Stimulated activated CD8-positive, alpha-beta memory T cell treated with anti-CD3 and anti-CD28 coated beads, Interleukin-15, amount 100 ng/mL, for 1 hour (primary cell): ENCODE measurements at regions not wholly inside any gene's neighbourhood (a gene's known extent, or its start where the extent isn't known, plus 50 kb on each side); places are given as distances from the start of the nearest gene placed in this dataset.
"Not testable (repeated sequence)": the region's sequence is repeated elsewhere in the genome, so short reads cannot be mapped to it uniquely, and the experiment has no call there.

ENCODE experiments used
- DNase-seq: peaks from one replicate; pipeline ENCODE4 v3.0.0-alpha.2; 2020; ENCODE audit warnings: low read depth

- no peak for DNase-seq
These were observed 259.2 kb downstream of the OSR1 start for GRCh38 chr2:19099181-19099580.

GRCh38 chr2:19098467-19099160 is 259.8 kb downstream of the OSR1 start:
- DNase-seq: no peak

DNA sequence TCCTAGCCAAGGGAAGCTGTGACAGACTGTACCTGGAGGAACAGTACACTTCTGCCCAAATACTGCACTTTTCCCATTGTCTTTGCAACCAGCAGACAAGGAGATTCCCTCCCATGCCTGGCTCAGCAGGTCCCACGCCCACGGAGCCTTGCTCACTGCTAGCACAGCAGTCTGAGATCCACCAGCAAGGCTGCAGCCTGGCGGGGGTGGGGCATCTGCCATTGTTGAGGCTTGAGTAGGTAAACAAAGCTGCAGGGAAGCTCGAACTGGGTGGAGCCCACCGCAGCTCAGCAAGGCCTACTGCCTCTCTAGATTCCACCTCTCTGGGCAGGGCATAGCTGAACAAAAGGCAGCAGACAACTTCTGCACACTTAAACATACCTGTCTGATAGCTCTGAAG is 268.9 kb downstream of the OSR1 start:
- not testable (repeated sequence) for DNase-seq

- no peak for DNase-seq
These were observed 272.2 kb downstream of the OSR1 start for GRCh38 chr2:19086231-19086651.

DNA sequence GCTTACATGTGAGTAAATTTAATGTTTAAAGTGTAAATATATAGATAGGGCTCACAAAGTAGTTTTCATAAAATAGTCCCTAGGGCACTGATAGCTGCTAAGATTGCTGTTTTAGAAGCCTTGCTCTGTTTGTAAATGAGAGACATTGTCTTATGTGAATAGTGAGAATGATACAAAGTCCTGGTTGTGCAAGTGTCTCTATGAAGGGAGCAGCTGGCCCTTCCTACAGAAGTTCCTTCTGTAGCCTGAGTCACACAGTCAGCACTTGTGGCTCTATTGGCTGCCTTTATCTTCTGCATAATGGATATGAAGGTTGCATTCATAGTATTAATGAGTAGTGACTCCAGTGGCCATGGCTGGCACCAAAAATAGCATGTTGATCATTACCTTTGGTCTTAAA is 279.7 kb downstream of the OSR1 start:
- no peak for DNase-seq

GRCh38 chr2:19073522-19073921 is 284.9 kb downstream of the OSR1 start:
- no peak for DNase-seq

- no peak for DNase-seq
These were observed 286.3 kb downstream of the OSR1 start for GRCh38 chr2:19072161-19072560.

DNA sequence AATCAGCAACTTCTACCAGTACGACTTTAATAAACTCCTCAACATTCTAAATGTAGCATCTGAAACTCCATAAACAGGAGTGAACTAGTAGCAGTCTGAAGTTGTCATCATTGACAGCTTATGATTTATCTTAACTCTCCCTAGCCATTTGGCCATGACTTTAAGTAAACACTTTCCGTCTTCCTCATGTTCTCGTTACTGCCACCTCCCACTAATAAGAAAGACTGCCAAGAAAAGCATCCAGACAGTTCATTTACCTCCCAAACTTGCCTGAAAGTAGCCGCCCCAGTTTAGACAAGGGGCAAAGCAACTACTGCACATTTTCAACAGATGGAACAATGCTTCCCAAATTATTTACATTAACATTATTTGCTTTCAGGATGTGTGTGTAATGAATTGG is 287.5 kb downstream of the OSR1 start:
- no peak for DNase-seq

- no peak for DNase-seq
These were observed 290.2 kb downstream of the OSR1 start for GRCh38 chr2:19068206-19068605.

DNA sequence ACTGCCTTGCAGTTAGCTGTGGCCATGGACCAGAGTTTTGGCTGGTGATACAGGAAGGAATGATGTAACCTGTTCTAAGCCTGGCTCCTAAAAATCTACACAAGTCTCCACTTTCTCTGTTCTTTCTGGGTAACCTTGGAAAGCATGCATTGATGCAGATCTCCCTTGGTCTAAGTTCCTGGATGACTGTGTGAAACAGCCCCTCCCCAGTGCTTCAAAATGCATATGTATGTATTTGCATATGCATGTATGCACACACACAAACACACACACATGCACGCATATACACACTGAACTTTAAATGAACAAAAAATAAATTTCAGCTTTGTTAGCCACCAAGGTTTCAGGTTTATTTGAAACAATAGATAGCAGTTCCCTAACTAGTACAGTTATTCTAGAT is 296.1 kb downstream of the OSR1 start:
- no peak for DNase-seq

GRCh38 chr2:19059076-19059475 is 299.3 kb downstream of the OSR1 start:
- DNase-seq: no peak

DNA sequence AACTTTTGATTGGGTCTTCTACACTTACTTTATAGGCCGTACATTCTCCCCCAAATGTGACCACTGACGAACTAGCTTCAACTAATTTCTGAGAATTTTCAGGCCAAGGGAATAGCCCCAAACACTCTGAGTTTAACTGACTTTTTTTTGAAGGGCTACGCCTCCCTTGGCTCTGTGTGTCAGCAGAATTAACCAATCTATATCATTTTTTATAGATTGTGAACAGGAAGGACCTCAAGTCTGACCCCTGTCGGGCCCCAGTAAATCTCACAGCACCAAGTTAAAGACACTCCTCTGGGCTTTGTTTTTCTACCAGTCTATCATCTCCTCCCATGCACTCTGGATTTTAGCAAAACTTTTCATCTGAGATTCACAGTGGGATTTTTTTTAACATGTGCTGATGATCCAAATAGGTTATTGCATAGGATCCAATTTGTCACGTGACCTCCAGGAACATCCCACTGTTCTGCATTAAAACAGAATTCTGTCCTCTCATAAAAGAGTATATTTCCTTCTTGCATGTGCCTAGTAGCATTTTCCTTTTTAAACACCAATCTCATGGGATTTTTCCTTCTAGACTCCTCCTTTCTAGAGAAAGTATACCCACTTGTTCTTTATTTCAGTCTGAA is 307.1 kb downstream of the OSR1 start:
- DNase-seq: no peak

DNA sequence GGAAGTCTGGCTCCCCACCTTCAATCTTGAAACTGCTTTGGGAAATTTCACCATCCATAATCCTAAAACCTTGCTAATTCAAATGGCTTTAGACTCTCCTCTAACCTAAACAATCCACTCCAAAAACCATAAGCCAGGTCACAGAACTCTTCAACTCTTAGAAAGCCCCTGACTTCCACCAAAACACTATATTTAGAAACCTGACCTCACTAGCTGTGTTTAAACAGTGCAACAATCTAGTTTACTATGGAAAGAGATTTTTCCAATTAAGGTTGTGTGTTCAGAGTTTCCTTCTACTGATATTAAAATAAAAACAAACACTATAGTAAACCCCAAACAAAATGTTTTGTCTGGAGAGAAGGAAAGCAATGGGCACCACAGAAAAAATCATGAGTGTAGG is 308.1 kb downstream of the OSR1 start:
- no peak for DNase-seq

DNA sequence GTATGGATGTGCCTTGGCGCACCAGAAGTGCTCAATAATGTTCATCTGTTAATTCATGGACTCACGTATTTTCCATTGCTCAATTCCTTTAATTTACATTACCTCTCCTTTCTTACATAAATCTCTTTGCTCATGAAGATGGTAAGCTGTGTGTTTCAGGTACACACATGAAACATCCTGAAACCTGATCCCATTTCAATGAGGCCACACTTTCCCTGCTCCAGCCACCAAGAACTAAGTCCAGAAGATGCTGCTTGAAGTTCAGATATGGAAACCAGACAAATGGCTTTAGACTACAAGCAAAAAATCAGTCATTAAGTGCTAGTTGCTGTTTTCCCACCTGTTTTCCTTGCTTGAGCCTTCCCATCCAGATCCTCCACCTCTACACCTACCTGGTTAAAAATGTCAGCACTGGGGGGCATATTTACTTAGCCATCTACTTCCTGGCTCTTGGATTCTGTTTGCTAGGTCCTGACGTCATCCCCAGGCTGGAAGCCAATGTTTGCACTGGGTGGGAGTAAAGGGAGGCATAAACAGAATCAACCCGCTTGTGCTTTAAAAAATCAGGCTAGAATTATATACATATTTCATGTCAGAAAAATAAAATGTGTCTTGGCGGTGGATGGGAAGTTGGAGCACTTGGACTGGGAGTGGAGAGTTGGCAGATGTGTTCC is 309.7 kb downstream of the OSR1 start:
- no peak for DNase-seq

DNA sequence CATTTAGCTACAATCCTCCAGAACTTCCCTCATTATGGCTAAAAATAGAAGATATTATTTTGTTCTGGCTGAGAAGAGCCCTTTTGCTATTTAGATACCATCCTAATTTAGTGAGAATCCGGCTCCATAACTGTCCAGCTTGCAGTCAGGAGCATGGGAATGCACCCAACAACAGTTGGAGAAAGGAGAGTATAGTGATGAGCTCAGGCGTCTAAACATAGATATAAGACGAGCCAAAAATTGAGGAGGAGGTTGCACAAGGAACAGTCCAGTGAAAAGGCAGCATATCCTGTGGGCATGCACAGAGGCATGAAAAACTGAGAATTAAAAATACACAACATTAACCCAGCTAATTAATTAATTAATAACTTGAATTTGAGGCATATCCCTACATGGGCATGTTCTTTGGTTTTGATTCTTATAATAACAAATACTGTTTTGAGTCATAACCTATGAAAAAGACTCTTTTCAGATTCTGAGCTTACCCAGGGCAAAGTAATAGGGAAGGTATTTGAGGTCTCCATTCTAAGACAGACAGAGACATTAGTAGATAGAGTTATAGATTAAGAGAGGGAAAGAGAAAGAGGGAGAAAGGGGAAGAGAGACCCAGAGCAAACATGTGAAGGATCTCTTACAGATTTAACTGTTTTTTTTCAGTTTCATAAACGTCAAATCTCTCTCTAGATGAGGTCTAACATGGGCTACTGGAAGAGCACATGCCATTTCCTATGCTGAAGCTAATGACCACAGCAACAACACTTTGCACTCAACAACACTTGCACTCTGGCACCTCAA is 311.2 kb downstream of the OSR1 start:
- DNase-seq: no peak

DNA sequence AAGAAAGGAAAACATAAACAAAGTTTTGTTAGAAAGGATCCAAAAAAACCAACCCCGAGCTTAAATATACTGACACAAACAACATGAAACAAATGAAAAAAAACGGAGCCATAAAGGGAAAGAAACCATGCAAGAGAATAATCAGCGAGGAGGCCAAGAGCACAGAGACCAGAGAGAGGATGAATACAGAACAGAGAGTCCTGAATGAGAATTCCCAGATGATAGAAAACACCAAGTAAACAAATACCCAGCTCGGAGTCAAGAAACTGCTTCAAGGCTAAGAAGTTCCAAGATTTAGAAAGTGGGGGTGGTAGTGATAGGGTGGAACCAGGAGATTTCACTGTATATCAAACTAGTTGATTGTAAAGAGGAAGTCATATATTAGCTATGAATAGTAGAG is 313.3 kb downstream of the OSR1 start:
- DNase-seq: no peak

GRCh38 chr2:19043893-19044292 is 314.5 kb downstream of the OSR1 start:
- no peak for DNase-seq

GRCh38 chr2:19041434-19042041 is 316.9 kb downstream of the OSR1 start:
- no peak for DNase-seq

- DNase-seq: no peak
These were observed 320.1 kb downstream of the OSR1 start for GRCh38 chr2:19038071-19039015.

- DNase-seq: no peak
These were observed 322.3 kb downstream of the OSR1 start for GRCh38 chr2:19036091-19036490.

- DNase-seq: no peak
These were observed 323.2 kb downstream of the OSR1 start for GRCh38 chr2:19035238-19035637.
